Mesendoderm (in vitro differentiated cells): ENCODE measurements at regions not wholly inside any gene's neighbourhood (a gene's known extent, or its start where the extent isn't known, plus 50 kb on each side); places are given as distances from the start of the nearest gene placed in this dataset.

Experiments used
- DNase-seq: peaks from one replicate; pipeline ENCODE4 v3.0.0; 2013
- H2AK5ac ChIP-seq: 2 replicates; pipeline ENCODE4 v1.6.1; 2013; ENCODE audit warnings: low read length, inconsistent platforms
- H2BK120ac ChIP-seq: 2 replicates; pipeline ENCODE4 v1.6.1; 2013; ENCODE audit warnings: low read depth, mild to moderate bottlenecking, low read length, moderate library complexity, mixed read lengths
- H2BK15ac ChIP-seq: replicated peaks from 2 replicates; pipeline ENCODE4 v1.6.1; 2013; ENCODE audit warnings: low read depth, mild to moderate bottlenecking, moderate library complexity
- H2BK5ac ChIP-seq: 2 replicates; pipeline ENCODE4 v1.6.1; 2013; ENCODE audit warnings: low read length, inconsistent platforms
- H3K18ac ChIP-seq: 2 replicates; pipeline ENCODE4 v1.6.1; 2013; ENCODE audit warnings: mild to moderate bottlenecking, low read length, mixed read lengths
- H3K23ac ChIP-seq: one replicate; pipeline ENCODE4 v1.6.1; 2013; ENCODE audit warnings: low read length
- H3K27ac ChIP-seq: 2 replicates; pipeline ENCODE4 v1.5.1; 2013; ENCODE audit warnings: low read depth, mild to moderate bottlenecking, inconsistent platforms, low read length, moderate library complexity
- H3K27me3 ChIP-seq: 2 replicates; pipeline ENCODE4 v1.6.1; 2013; ENCODE audit warnings: low read length, control low read depth, mild to moderate bottlenecking, inconsistent platforms; ENCODE audit not compliant: insufficient read depth, poor library complexity
- H3K36me3 ChIP-seq: 2 replicates; pipeline ENCODE4 v1.6.1; 2013; ENCODE audit warnings: low read length, inconsistent platforms; ENCODE audit not compliant: control insufficient read depth, insufficient read depth
- H3K4ac ChIP-seq: one replicate; pipeline ENCODE4 v1.6.1; 2013; ENCODE audit warnings: low read depth, mild to moderate bottlenecking, low read length, moderate library complexity
- H3K4me1 ChIP-seq: 2 replicates; pipeline ENCODE4 v1.6.1; 2013; ENCODE audit warnings: low read depth, low read length, inconsistent platforms; ENCODE audit not compliant: control insufficient read depth
- H3K4me2 ChIP-seq: 2 replicates; pipeline ENCODE4 v1.6.1; 2013; ENCODE audit warnings: low read length
- H3K4me3 ChIP-seq: 2 replicates; pipeline ENCODE4 v1.5.1; 2013; ENCODE audit warnings: mild to moderate bottlenecking, low read length
- H3K56ac ChIP-seq: one replicate; pipeline ENCODE4 v1.6.1; 2013; ENCODE audit warnings: low read length
- H3K79me1 ChIP-seq: 2 replicates; pipeline ENCODE4 v1.6.1; 2013; ENCODE audit warnings: low read length, inconsistent platforms
- H3K79me2 ChIP-seq: 2 replicates; pipeline ENCODE4 v1.6.1; 2013; ENCODE audit warnings: mild to moderate bottlenecking, low read length; ENCODE audit not compliant: control insufficient read depth, insufficient read depth
- H3K9ac ChIP-seq: 2 replicates; pipeline ENCODE4 v1.6.1; 2013; ENCODE audit warnings: low read length, inconsistent platforms
- H4K5ac ChIP-seq: one replicate; pipeline ENCODE4 v1.6.1; 2013; ENCODE audit warnings: low read length
- H4K8ac ChIP-seq: one replicate; pipeline ENCODE4 v1.6.1; 2013; ENCODE audit warnings: low read depth, mild to moderate bottlenecking, control low read depth, low read length, moderate library complexity
- WGBS: extraction: QIAGEN DNeasy Blood & Tissue Kit; methylation state at CpG from one replicate; pipeline ENCODE4 v1.1.7; 2013; ENCODE audit warnings: low lambda C conversion rate, missing lambda C conversion rate; ENCODE audit not compliant: insufficient coverage; ENCODE audit errors: extremely low coverage; 5-methylcytosine and 5-hydroxymethylcytosine counted together

DNA sequence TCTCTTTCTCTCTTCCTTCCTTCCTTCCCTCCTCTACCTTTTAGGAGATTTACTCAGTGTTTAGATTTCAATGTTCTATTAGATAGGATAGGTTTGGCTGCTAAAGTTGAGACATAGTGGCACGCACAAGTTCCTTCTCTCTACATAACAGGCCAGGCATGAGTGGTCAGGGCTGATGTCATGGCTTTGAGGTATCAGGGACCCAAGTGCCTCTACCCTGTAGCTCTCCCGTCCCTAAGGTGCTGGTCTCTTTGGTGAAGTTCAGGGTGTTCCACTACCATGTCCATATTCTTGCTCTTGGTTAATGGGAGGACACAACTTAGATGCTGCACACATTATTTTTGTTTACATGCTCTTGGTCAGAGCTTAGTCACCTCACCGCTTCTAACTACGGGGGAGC, 245.3 kb downstream of the QKI start:
- no peak overlapping the region for H3K27ac ChIP-seq
- H3K4me1 ChIP-seq, result no peaks in the 10 kb centered on the region
- H2BK120ac ChIP-seq, result no peak overlapping the region
- no peak overlapping the region for H4K8ac ChIP-seq
- H2BK5ac ChIP-seq, result no peak overlapping the region
- no peak overlapping the region for H3K4me3 ChIP-seq
- no peak overlapping the region for H2BK15ac ChIP-seq
- H3K4me2 ChIP-seq, result no peak overlapping the region
- no peak overlapping the region for H3K23ac ChIP-seq
- no peak overlapping the region for H3K18ac ChIP-seq
- no peak overlapping the region for H3K4ac ChIP-seq
- H3K36me3 ChIP-seq, result no peaks in the 10 kb centered on the region
- H4K5ac ChIP-seq, result no peak overlapping the region
- no CpG with 5 or more reads among the region's 4 CpGs for WGBS
- H2AK5ac ChIP-seq, result no peak overlapping the region
- H3K79me2 ChIP-seq, result no peaks in the 10 kb centered on the region
- no peak for DNase-seq
- H3K27me3 ChIP-seq, result no peaks in the 10 kb centered on the region
- no peaks in the 10 kb centered on the region for H3K79me1 ChIP-seq
- H3K56ac ChIP-seq, result no peak overlapping the region
- no peak overlapping the region for H3K9ac ChIP-seq

DNA sequence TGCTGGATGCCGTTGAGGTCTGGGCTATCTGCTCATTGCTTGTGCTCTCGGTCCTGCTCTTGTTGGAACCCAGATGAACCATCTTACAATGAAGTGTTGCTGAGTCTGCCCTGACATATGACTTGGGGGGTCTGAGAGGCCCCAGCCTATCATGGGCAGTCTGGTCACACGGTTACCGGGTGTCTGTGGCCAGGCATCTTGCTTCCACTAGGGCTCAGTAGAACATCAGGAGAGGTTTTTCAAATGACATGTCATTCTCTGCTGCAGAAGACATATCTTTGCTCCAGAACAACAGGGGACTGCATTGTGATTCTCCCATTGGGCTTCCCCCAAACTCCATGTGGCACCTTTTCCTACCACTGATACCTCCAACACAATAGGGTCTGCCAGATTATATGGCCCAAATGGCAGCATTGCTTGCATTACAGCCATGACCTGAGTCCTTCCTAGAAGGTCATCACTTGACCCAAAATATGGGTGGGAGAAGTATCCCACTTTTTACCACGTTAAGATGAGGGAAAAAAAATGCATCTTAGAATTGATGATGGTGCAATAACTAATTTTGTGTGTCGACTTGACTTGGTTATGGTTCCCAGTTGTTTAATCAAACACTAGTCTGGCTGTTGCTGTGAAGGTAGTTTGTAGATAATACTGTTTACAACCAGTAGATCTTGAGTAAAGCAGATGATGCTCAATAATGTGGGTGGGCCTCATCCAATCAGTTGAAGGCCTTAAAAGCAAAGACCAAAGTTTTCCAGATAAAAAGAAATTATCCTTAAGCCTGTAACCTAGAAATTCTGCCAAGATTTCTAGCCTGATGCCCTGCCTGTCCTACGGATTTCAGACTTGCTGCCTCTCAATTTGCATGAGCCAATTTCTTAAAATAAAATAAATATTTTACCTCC, 241.0 kb downstream of the QKI start:
- H2AK5ac ChIP-seq, result no peak overlapping the region
- no peak for DNase-seq
- H3K4me1 ChIP-seq, result no peaks in the 10 kb centered on the region
- H3K27ac ChIP-seq, result no peak overlapping the region
- no peak overlapping the region for H3K9ac ChIP-seq
- no peak overlapping the region for H2BK5ac ChIP-seq
- H3K23ac ChIP-seq, result no peak overlapping the region
- no CpG with 5 or more reads among the region's 7 CpGs for WGBS
- H4K5ac ChIP-seq, result no peak overlapping the region
- no peak overlapping the region for H2BK120ac ChIP-seq
- H3K18ac ChIP-seq, result no peak overlapping the region
- no peak overlapping the region for H3K4ac ChIP-seq
- H2BK15ac ChIP-seq, result no peak overlapping the region
- H3K4me3 ChIP-seq, result no peak overlapping the region
- no peak overlapping the region for H3K4me2 ChIP-seq
- H3K79me1 ChIP-seq, result no peaks in the 10 kb centered on the region
- no peaks in the 10 kb centered on the region for H3K79me2 ChIP-seq
- no peaks in the 10 kb centered on the region for H3K27me3 ChIP-seq
- no peaks in the 10 kb centered on the region for H3K36me3 ChIP-seq
- H3K56ac ChIP-seq, result no peak overlapping the region
- no peak overlapping the region for H4K8ac ChIP-seq

DNA sequence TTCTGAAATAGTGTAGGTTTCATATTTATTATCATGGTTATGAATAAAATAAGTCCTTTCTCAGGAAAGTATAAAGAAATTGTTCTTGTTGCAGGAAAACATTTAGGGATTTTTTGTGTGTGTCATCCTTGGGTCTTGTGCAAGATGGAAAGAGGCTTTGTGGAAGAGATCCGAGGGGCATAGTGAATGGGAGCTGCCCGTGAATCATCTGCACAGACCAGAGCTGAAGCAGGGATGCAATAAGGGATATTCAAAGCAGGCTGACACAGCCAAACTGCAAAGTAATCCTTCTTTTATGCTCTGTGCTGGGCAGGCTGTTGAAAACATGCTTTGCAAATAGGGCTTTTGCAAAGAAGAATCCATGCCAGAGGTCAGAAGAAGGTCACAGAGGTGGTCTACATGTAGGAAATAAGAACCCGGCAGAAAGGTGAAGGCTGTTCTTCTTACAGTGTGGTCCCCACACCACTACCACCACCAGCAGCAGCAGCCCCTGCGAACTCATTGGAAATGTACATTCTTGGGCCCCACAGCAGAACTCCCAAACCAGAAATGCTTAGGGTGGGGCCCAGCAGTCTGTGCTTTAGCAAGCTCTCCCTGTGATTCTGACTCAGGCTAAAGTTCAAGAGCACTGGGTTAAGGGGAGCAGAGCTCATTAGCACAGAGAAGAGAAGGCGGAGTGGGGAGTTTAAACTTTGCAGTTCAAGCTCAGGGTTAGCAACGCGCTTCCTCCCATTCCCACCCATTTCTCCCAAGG, 237.6 kb downstream of the QKI start:
- Histone ChIP-seq H3K18ac (no peak overlapping the region), H3K4me3 (no peak overlapping the region), H2BK15ac (no peak overlapping the region), H4K5ac (no peak overlapping the region), H3K79me1 (no peaks in the 10 kb centered on the region), H3K4ac (no peak overlapping the region), H3K23ac (no peak overlapping the region), H2BK120ac (no peak overlapping the region), H3K27me3 (no peaks in the 10 kb centered on the region), H3K36me3 (no peaks in the 10 kb centered on the region), H3K27ac (no peak overlapping the region), H3K9ac (no peak overlapping the region), H3K56ac (no peak overlapping the region), H2BK5ac (no peak overlapping the region), H3K4me2 (no peak overlapping the region), H2AK5ac (no peak overlapping the region), H3K4me1 (no peaks in the 10 kb centered on the region), H3K79me2 (no peaks in the 10 kb centered on the region), H4K8ac (no peak overlapping the region)
- no CpG with 5 or more reads among the region's 7 CpGs for WGBS
- no peak for DNase-seq

DNA sequence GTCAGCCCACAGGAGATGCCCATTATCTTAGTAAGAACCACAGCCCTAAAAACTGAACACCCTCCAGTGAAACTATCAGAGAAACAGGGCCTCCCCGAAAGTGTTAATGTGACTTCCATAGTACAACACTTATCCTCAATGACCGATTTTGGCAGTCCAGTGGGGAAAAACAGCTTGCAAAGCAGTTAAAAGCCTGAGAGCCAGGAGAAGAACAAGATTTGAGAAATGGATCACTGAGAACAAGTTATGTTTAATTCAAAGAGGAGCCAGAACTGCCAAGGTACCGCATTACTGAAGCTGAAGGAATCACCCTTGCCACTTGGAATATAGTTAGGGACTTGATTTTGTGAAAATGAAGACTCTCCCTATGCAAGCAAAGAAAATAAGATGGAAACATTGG, 236.9 kb downstream of the QKI start:
- H4K5ac ChIP-seq, result no peak overlapping the region
- no peak overlapping the region for H2BK120ac ChIP-seq
- no peak overlapping the region for H3K27ac ChIP-seq
- no peaks in the 10 kb centered on the region for H3K4me1 ChIP-seq
- H3K4ac ChIP-seq, result no peak overlapping the region
- no CpG with 5 or more reads among the region's 3 CpGs for WGBS
- DNase-seq, result no peak
- H3K4me3 ChIP-seq, result no peak overlapping the region
- no peak overlapping the region for H3K56ac ChIP-seq
- no peaks in the 10 kb centered on the region for H3K79me2 ChIP-seq
- no peak overlapping the region for H2BK15ac ChIP-seq
- H4K8ac ChIP-seq, result no peak overlapping the region
- H2AK5ac ChIP-seq, result no peak overlapping the region
- H3K79me1 ChIP-seq, result no peaks in the 10 kb centered on the region
- no peak overlapping the region for H3K4me2 ChIP-seq
- no peak overlapping the region for H3K18ac ChIP-seq
- H3K27me3 ChIP-seq, result no peaks in the 10 kb centered on the region
- H3K23ac ChIP-seq, result no peak overlapping the region
- H2BK5ac ChIP-seq, result no peak overlapping the region
- no peak overlapping the region for H3K9ac ChIP-seq
- H3K36me3 ChIP-seq, result no peaks in the 10 kb centered on the region

DNA sequence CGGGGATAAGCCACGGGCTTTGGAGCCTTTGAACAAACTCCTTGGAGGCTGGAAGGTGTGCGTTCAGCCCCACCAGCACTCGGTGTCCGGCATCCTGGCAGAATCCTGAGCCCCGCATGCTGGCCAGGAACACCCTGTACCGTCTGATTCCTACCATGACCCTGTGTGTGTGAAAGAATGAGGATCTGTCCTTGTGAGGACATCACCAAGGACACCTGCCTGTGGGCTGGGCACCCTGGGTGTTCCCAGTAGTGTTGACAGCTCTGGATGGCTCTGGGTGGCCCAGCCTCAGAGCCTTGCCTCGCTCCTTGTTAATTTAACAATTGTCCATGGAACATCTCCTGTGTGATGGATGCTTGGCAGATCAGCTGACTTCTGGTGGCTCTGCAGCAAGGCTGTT, 234.3 kb downstream of the QKI start:
- Histone ChIP-seq H3K4me2 (no peak overlapping the region), H3K79me2 (no peaks in the 10 kb centered on the region), H3K9ac (no peak overlapping the region), H3K27me3 (no peaks in the 10 kb centered on the region), H2BK5ac (no peak overlapping the region), H2BK120ac (no peak overlapping the region), H3K4me3 (no peak overlapping the region), H2BK15ac (no peak overlapping the region), H3K18ac (no peak overlapping the region), H3K4ac (no peak overlapping the region), H3K4me1 (no peaks in the 10 kb centered on the region), H2AK5ac (no peak overlapping the region), H4K8ac (no peak overlapping the region), H3K27ac (no peak overlapping the region), H3K79me1 (no peaks in the 10 kb centered on the region), H3K36me3 (no peaks in the 10 kb centered on the region), H3K23ac (no peak overlapping the region), H3K56ac (no peak overlapping the region), H4K5ac (no peak overlapping the region)
- DNase-seq, result no peak
- WGBS, result no CpG with 5 or more reads among the region's 8 CpGs
